ENCODE measurements at regions not wholly inside any gene's neighbourhood (a gene's known extent, or its start where the extent isn't known, plus 50 kb on each side); places are given as distances from the start of the nearest gene placed in this dataset.

DNA sequence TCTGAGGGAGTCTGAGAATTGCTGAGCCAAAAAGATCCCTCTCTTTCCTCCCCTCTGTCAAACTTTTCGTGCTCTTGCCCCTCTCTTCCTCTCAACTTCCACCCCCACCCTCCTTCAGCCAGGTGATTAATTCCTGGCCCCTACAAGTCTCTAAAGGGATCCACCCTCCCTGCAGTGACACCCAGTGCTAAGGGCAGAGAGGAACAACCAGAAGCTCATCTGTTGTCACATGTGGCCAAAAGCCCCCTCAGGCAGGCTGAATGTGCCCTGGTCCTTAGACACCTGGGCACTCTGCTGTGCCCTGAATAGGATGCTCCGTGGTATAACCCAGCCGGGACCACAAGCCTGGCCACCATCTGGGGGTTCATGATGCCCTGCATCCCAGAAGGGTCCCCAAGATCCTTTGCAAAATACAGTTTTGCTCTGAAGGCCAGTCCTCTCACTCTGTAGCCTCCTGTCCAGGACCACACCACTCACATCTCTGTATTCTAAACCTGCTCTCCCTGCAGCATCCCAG, 234.4 kb downstream of the BCL11A start:
- no peak for DNase-seq

DNA sequence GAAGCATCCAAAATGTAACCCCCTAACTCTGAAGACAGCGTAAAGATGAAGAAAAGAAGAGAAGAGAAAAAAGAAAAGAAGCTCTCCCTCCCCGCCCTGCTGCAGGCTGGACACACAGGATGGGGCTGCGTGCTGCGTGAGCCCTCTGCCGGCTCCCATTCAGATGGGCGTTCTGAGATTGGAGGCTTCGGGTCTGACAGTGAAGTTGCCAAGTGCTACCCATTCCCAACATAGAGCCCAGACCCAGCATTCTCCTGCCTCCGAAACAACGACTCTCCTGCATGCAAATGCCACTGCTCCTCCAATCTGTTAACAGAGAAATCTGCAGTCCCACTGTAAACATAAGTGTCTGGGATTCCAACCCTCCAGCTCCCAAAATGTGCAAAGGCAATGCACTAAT, 234.9 kb downstream of the BCL11A start:
- DNase-seq = no peak

- DNase-seq = no peak
Measured at GRCh38 chr2:60317844-60318243, 235.6 kb downstream of the BCL11A start.

DNA sequence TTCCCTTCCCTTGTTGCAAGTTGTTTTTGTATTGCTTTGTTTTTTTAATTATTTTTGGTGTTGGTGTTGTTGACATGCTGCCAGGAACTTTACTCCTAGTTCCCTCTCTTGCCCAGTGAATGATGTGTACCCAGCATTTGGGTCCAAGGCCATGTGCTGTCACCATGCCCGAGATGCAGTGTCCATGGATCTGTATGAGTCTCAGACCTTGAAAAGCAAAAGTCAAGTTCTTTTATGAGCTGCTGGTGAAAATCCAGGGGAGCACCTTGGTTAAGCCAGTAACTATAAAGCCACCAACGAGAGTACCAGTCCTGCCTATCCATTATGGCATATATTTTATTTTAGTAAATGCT, 236.4 kb downstream of the BCL11A start:
- DNase-seq = no peak

DNA sequence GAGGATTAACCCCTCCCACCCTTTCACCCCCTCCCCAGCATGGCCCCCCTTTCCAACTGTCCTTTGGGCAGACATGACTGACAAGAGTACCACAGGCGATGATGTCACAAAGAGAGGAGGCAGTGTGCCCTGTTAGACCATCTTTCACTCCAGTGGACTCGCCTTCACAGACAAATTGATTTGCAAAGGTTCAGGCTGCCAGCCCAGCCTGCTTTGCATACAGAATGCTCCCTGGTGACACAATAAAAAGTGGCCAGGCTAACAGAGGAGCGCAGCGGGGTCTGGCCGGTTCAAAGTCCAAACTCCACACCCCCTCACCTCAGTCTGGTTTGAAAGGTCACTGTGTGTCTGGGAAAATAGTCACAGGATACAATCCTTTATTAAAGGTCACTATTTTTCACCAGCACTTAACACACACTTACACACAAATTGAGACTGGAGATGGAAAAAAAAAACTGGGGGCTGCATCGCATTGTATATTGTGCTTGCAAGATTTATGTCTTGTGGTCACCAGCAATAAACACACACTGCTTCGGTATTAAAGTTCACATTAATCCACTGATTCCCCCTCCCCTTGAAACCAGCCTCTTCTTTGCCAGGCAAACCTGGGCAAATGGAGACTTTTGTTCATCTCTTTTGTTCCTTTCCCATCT, 236.9 kb downstream of the BCL11A start:
- DNase-seq = no peak

- no peak for DNase-seq
Measured at GRCh38 chr2:60313470-60314172, 239.8 kb downstream of the BCL11A start.

GRCh38 chr2:60312618-60313017, 240.8 kb downstream of the BCL11A start:
- DNase-seq = peak; percentile 39

GRCh38 chr2:60311524-60311923, 241.9 kb downstream of the BCL11A start:
- DNase-seq = no peak

GRCh38 chr2:60309941-60310660, 243.4 kb downstream of the BCL11A start:
- DNase-seq = no peak

- DNase-seq = no peak
Measured at GRCh38 chr2:60309336-60309735, 244.1 kb downstream of the BCL11A start.

DNA sequence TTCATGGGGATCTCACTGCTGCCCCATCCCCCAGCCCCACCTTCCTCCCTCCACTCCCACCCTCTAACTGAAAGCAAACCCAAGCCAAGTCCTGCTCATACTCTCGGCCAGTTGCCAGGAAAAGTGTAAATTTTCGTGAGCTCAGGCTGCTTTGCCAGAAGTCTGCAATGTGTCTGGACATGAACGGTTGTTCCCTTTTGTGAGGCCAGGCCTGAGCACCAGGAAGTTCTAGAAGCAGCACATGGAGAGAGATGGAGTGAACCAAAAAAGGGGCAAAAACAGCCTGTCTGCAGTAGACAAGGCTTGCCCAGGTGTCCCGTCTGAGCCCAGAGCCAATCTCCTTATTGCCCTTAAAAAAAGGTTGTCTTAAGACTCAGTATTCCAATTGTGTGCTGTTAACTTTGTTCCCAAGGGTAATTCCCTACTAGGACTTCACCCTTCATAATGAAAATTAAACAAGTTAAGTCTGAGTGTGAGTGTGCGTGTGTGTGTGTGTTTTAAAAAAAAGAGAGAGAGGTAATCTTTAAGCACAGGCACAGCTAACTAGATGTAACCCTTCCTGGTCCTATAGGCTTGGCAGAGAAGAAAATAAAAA, 247.1 kb downstream of the BCL11A start:
- DNase-seq = peak; percentile 44

DNA sequence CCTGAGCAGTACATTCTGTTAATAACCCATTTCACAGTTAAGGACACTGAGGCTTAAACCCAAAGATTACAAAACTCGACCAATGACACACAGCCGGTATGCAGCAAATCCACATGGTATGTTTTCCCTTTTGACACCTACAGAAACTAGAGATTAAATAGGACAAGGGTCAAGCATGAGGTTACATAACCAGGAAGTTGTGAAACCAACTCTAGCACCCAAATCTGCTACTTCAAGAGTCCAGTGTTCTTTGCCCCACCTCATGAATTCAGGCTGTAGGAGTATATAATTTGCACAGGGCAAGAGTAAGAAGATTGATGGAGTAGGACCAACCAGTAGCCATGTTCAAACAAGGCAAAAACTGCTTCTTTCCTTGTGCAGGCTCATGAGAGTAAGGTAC, 249.8 kb downstream of the BCL11A start:
- no peak for DNase-seq

GRCh38 chr2:60302377-60303126, 250.9 kb downstream of the BCL11A start:
- DNase-seq = no peak

DNA sequence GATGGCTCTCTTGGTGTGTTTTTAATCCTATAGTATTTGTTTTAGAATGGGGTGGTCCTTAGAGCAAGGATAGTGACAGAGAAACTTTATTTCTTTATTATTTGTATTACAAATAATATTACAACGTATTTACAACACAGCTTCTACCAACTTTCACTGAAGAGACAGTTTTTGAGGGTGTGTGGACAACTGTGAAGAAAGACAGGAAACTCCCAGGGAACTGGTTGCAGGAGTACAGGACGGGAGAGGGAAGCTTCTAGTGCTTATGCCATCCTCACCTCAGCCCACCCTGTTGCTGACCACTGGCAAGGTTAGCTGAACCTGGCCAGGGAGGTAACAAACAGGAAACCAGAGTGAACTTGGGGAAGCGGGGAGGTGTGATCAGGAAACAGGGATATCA, 251.7 kb downstream of the BCL11A start:
- DNase-seq = no peak

DNA sequence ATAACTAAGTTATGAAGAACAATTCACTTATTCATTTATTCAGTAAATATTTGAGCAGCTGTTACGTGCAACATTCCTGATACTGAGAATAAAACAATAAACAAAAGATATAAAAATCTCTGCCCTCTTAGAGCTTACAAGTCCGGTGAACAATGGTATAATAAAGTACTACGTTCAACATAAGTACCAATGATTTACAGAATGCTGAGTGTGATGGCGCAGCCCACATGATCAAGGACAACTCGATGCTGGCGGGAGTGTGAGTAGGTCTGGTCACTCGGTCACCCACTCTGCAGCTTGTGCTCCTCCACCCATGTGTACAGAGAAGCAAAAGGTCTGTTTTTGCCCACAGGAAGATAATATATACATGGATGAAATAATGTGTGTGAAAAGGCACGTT, 254.3 kb downstream of the BCL11A start:
- DNase-seq = no peak

- DNase-seq = no peak
Measured at GRCh38 chr2:60298006-60298696, 255.3 kb downstream of the BCL11A start.

- DNase-seq = no peak
Measured at GRCh38 chr2:60297296-60298005, 256.0 kb downstream of the BCL11A start.

DNA sequence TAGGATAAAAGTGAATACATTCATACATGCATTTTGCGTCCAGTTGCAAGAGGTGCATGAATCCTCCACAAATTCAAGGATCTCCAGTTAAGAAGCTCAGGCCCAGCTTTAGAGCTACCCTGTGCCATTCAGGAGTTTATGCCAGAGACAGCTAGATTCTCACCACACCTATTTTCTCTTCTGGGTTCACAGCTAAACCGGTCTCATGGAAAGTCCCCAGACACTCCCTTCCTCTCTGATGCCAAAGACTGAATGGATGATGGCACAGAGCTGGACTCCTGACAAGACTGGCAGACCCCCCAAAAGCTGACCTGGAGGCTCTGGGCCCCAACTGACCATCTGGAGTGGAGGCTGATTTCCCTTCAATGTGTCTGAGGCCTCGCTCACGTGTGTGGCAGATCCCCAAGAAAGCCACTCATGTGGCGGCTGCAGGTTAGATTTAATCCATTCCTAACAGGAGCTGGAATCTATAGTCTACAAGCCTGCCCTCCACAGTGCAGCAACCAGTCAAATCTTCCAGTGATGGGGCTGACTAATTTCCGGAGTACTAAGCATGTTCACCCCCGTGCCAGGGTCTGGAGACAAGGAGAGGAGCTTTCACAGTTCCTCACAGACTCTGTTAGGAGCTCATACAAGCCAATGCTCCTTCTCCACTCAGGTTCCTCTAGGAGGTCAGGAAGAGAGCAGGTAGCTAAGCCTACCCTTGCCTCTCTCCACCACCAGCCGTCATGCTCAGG, 257.1 kb downstream of the BCL11A start:
- DNase-seq = no peak

DNA sequence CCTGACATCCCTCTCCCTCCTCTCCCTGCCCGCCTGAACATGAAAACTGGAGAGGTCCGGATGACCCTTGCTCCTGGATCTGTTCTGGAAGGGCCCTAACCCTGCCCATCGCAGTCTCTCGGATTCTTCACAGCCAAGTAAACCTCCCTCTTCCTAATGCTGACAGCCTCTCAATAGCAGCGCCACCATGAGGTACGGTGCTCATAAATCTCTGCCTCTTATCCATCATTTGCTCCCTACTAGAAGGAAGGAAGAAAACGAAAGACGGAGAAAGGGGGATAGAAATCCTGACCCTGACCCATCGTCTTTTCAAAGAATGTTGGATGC, 257.9 kb downstream of the BCL11A start:
- DNase-seq = no peak

GRCh38 chr2:60294901-60295635, 258.4 kb downstream of the BCL11A start:
- DNase-seq = no peak

Data from hematopoietic multipotent progenitor cell treated with erythropoietin and hydrocortisone succinate and interleukin-3 and kit ligand, for 4 days (in vitro differentiated cells).